ENCODE measurements at regions not wholly inside any gene's neighbourhood (a gene's known extent, or its start where the extent isn't known, plus 50 kb on each side); places are given as distances from the start of the nearest gene placed in this dataset.
"Not testable (repeated sequence)": the region's sequence is repeated elsewhere in the genome, so short reads cannot be mapped to it uniquely, and the experiment has no call there.

DNA sequence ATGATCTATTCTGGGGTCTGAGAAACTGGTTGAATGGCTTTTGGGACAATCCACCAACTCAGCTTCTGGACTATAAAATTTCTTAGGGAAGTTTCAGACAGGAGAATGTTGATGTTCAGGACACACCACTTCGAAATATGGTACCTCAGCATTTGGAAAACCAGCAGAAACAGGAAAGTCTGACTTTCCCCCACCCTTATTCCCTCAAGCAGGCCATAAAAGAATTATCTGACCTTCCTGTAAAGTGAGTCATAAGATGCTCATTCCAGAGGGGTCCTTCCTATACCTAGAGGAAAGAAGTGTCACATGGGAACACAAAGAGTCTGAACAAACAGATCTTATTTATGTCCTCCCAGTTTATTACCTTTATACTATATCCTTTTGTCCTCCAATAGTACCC is 415.0 kb downstream of the CPS1 start:
- H3K4me1 ChIP-seq (ENCODE audit: control insufficient read depth, insufficient read depth, low read length): no peaks in the 10 kb centered on the region
- ATAC-seq (no peak), DNase-seq (no peak)
- Mint-ChIP-seq H3K4me1 (no peaks in the 10 kb centered on the region), H3K9me3 (peaks cover 7 to 17% of the 10 kb centered on the region in 2 donors), H3K27ac (no peak overlapping the region), H3K36me3 (no peaks in the 10 kb centered on the region), H3K27me3 (ENCODE audit: low read depth in 2 of 2) (no peaks in the 10 kb centered on the region), H3K4me3 (no peak overlapping the region)
- no peak overlapping the region for H3K27ac ChIP-seq (ENCODE audit: low read length)
- intact Hi-C loops (cut with micrococcal nuclease): no loop called here
- H3K36me3 ChIP-seq (ENCODE audit: control insufficient read depth, insufficient read depth, low read length): no peaks in the 10 kb centered on the region
- TF ChIP-seq, protein P1, sequence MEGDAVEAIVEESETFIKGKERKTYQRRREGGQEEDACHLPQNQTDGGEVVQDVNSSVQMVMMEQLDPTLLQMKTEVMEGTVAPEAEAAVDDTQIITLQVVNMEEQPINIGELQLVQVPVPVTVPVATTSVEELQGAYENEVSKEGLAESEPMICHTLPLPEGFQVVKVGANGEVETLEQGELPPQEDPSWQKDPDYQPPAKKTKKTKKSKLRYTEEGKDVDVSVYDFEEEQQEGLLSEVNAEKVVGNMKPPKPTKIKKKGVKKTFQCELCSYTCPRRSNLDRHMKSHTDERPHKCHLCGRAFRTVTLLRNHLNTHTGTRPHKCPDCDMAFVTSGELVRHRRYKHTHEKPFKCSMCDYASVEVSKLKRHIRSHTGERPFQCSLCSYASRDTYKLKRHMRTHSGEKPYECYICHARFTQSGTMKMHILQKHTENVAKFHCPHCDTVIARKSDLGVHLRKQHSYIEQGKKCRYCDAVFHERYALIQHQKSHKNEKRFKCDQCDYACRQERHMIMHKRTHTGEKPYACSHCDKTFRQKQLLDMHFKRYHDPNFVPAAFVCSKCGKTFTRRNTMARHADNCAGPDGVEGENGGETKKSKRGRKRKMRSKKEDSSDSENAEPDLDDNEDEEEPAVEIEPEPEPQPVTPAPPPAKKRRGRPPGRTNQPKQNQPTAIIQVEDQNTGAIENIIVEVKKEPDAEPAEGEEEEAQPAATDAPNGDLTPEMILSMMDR (IDR thresholded peaks at IDR 0.05): no peak
- WGBS (ENCODE audit: insufficient coverage): 70% methylated on average over 1 of the region's 1 CpG
- H3K9me3 ChIP-seq (ENCODE audit: control insufficient read depth, insufficient read depth, low read length): no peaks in the 10 kb centered on the region
- no peak overlapping the region for H3K4me3 ChIP-seq (ENCODE audit: low read length)
- no peaks in the 10 kb centered on the region for H3K27me3 ChIP-seq (ENCODE audit: control insufficient read depth, insufficient read depth, low read length)

DNA sequence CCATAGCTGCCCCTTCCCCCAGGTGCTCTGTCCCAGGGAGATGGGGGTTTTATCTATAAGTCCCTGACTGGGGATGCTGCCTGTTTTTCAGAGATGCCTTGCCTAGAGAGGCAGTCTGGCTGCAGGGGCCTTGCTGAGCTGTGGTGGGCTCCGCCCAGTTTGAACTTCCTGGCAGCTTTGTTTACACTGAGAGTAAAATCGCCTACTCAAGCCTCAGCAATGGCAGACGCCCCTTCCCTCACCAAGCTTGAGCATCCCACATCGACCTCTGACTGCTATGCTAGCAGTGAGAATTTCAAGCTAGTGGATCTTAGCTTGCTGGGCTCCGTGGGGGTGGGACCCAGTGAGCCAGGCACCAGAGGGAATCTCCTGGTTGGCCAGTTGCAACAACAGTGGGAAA is 430.4 kb downstream of the CPS1 start:
- ATAC-seq; DNase-seq; H3K4me1 Mint-ChIP-seq; H3K4me1 ChIP-seq (ENCODE audit: control insufficient read depth, insufficient read depth, low read length); H3K27ac Mint-ChIP-seq; H3K27me3 ChIP-seq (ENCODE audit: control insufficient read depth, insufficient read depth, low read length); intact Hi-C loops (cut with micrococcal nuclease); H3K4me3 ChIP-seq (ENCODE audit: low read length); H3K4me3 Mint-ChIP-seq; H3K36me3 ChIP-seq (ENCODE audit: control insufficient read depth, insufficient read depth, low read length); H3K27me3 Mint-ChIP-seq (ENCODE audit: low read depth in 2 of 2); H3K27ac ChIP-seq (ENCODE audit: low read length); H3K36me3 Mint-ChIP-seq; H3K9me3 ChIP-seq (ENCODE audit: control insufficient read depth, insufficient read depth, low read length): not testable (repeated sequence)
- WGBS (ENCODE audit: insufficient coverage): 78% methylated on average over 5 of the region's 5 CpGs
- peaks cover 10 to 22% of the 10 kb centered on the region in 2 donors for H3K9me3 Mint-ChIP-seq

DNA sequence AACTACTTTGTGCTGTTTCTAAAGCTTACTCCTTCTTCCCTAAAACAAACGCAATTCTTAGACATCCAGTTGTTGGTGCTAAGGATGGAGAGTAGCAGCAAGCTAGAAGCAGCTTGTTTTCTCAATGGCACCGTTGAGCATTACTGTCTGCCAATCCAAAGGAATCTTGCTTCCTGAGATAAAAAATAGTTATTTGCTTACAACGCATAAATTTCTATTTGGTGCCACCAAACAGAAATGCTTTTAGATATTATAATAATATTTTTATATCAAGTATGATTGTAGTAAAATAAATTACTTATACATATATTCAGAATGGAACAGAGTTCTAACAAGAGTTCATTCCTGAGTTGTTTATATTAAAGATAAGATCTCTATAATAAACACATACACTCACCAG is 434.7 kb downstream of the CPS1 start:
- Histone ChIP-seq H3K27ac (ENCODE audit: low read length) (no peak overlapping the region), H3K4me1 (ENCODE audit: control insufficient read depth, insufficient read depth, low read length) (no peaks in the 10 kb centered on the region), H3K4me3 (ENCODE audit: low read length) (no peak overlapping the region), H3K27me3 (ENCODE audit: control insufficient read depth, insufficient read depth, low read length) (no peaks in the 10 kb centered on the region), H3K9me3 (ENCODE audit: control insufficient read depth, insufficient read depth, low read length) (no peaks in the 10 kb centered on the region), H3K36me3 (ENCODE audit: control insufficient read depth, insufficient read depth, low read length) (no peaks in the 10 kb centered on the region)
- DNase-seq: no peak
- TF ChIP-seq, protein P1 (IDR thresholded peaks at IDR 0.05): no peak
- WGBS (ENCODE audit: insufficient coverage): 81% methylated on average over 2 of the region's 3 CpGs
- H3K27me3 Mint-ChIP-seq (ENCODE audit: low read depth in 2 of 2): no peaks in the 10 kb centered on the region
- peaks cover 7% of the 10 kb centered on the region for H3K36me3 Mint-ChIP-seq
- peaks cover 6 to 13% of the 10 kb centered on the region in 2 donors for H3K9me3 Mint-ChIP-seq
- no peak for ATAC-seq
- intact Hi-C loops (cut with micrococcal nuclease): no loop called here
- H3K4me3 Mint-ChIP-seq: no peak overlapping the region
- H3K27ac Mint-ChIP-seq: no peak overlapping the region
- no peaks in the 10 kb centered on the region for H3K4me1 Mint-ChIP-seq

DNA sequence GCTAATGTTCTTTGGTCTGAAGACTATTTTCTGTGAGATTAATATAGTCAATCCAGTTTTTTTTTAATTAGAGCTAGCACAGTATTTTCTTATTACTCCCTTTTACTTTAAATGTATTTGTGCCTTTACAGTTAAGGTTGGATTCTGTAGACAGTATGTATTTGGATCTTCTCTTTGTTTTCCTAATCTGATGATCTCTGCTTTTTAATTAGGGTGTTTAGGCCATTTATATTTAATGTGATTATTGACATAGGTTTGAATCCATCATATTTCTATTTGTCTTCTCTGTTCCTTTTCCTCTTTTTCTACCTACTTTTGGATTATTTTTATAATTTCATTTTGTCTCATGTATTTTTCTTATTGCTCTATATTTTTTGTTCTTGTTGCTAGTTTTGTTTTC is 437.7 kb downstream of the CPS1 start:
- TF ChIP-seq, protein P1 (IDR thresholded peaks at IDR 0.05): no peak
- ATAC-seq (no peak), DNase-seq (no peak)
- Mint-ChIP-seq H3K27ac (no peak overlapping the region), H3K27me3 (ENCODE audit: low read depth in 2 of 2) (no peaks in the 10 kb centered on the region), H3K4me3 (no peak overlapping the region), H3K9me3 (peaks cover 6 to 10% of the 10 kb centered on the region in 2 donors), H3K4me1 (no peaks in the 10 kb centered on the region), H3K36me3 (peaks cover 2% of the 10 kb centered on the region)
- Histone ChIP-seq H3K4me3 (ENCODE audit: low read length) (no peak overlapping the region), H3K9me3 (ENCODE audit: control insufficient read depth, insufficient read depth, low read length) (no peaks in the 10 kb centered on the region), H3K27me3 (ENCODE audit: control insufficient read depth, insufficient read depth, low read length) (no peaks in the 10 kb centered on the region), H3K4me1 (ENCODE audit: control insufficient read depth, insufficient read depth, low read length) (no peaks in the 10 kb centered on the region), H3K27ac (ENCODE audit: low read length) (no peak overlapping the region), H3K36me3 (ENCODE audit: control insufficient read depth, insufficient read depth, low read length) (no peaks in the 10 kb centered on the region)
- intact Hi-C loops (cut with micrococcal nuclease): no loop called here
